Uterus (tissue), 3 donors: ENCODE measurements at regions not wholly inside any gene's neighbourhood (a gene's known extent, or its start where the extent isn't known, plus 50 kb on each side); places are given as distances from the start of the nearest gene placed in this dataset.

Experiments used
- DNase-seq, 2 donors: peaks; one replicate each; pipeline ENCODE4 v3.0.0-alpha.2; 2019 to 2020
- H3K27ac ChIP-seq, 2 donors: fragments of 200-600 bp; sonication (generic); 1 replicate in 1 of 2; 2 replicates in 1 of 2; pipeline ENCODE4 v1.5.1; 2016 to 2018
- H3K27me3 ChIP-seq, 2 donors: fragments of 200-600 bp; sonication (generic); one replicate each; pipeline ENCODE4 v1.5.1; 2018 to 2019; ENCODE audit warnings: control low read depth in 1 of 2
- H3K36me3 ChIP-seq, 2 donors: fragments of 200-600 bp; sonication (generic); one replicate each; pipeline ENCODE4 v1.5.1; 2019; ENCODE audit warnings: control low read depth in 1 of 2
- H3K4me1 ChIP-seq, 2 donors: fragments of 200-600 bp; sonication (generic); one replicate each; pipeline ENCODE4 v1.5.1; 2018 to 2019; ENCODE audit warnings: control low read depth in 1 of 2
- H3K4me3 ChIP-seq, 2 donors: fragments of 200-600 bp; sonication (generic); 1 replicate in 1 of 2; 2 replicates in 1 of 2; pipeline ENCODE4 v1.5.1; 2018 to 2019; ENCODE audit warnings: mild to moderate bottlenecking in 1 of 2
- H3K9me3 ChIP-seq, 2 donors: fragments of 200-600 bp; sonication (generic); one replicate each; pipeline ENCODE4 v1.5.1; 2019; ENCODE audit warnings: control low read depth in 1 of 2
- CTCF ChIP-seq, 4 experiments: fragments of 200-600 bp in 2 of 4; fragments of 450-650 bp in 2 of 4; sonication (generic) in 2 of 4; IDR thresholded peaks; one replicate each; pipeline ENCODE4 v1.5.1; 2016 to 2019; ENCODE audit warnings: antibody characterized with exemption in 4 of 4, mild to moderate bottlenecking in 2 of 4, moderate library complexity in 1 of 4
- POLR2A ChIP-seq, 2 donors: fragments of 450-650 bp; IDR thresholded peaks; one replicate each; pipeline ENCODE4 v1.6.1; 2016; ENCODE audit warnings: antibody characterized with exemption in 2 of 2, mild to moderate bottlenecking in 1 of 2, moderate library complexity in 1 of 2
- intact Hi-C: fragments of 100-400 bp; cut with DNase I; formaldehyde crosslinking; loops from one replicate; pipeline ENCODE4 v1.15.1; 2023; ENCODE audit warnings: low total_unique reads
- donor health status: DM: yes; HTN: yes; CAD: no.

- TF ChIP-seq POLR2A (IDR thresholded peaks at IDR 0.05): no peak
- no peak for TF ChIP-seq CTCF (IDR thresholded peaks at IDR 0.05)
- Histone ChIP-seq H3K27me3 (no peaks in the 10 kb centered on the region), H3K4me1 (no peaks in the 10 kb centered on the region), H3K4me3 (no peak overlapping the region), H3K36me3 (no peaks in the 10 kb centered on the region), H3K9me3 (no peaks in the 10 kb centered on the region), H3K27ac (no peak overlapping the region)
- intact Hi-C loops: loop anchor here (10.0 kb wide), 1 partner anchor 257 kb away; no protein-coding TSS in a partner anchor
- DNase-seq: no peak
These were observed 69.8 kb downstream of the GPR88 start for GRCh38 chr1:100607628-100608240.

- no peak overlapping the region for H3K27ac ChIP-seq
- H3K9me3 ChIP-seq: no peaks in the 10 kb centered on the region
- TF ChIP-seq POLR2A (IDR thresholded peaks at IDR 0.05): no peak
- TF ChIP-seq CTCF (IDR thresholded peaks at IDR 0.05): no peak
- intact Hi-C loops: loop anchor here (10.0 kb wide), 1 partner anchor 255 kb away; no protein-coding TSS in a partner anchor
- no peaks in the 10 kb centered on the region for H3K27me3 ChIP-seq
- DNase-seq: no peak
- H3K36me3 ChIP-seq: no peaks in the 10 kb centered on the region
- H3K4me1 ChIP-seq: no peaks in the 10 kb centered on the region
- no peak overlapping the region for H3K4me3 ChIP-seq
These were observed 71.9 kb downstream of the GPR88 start for GRCh38 chr1:100609849-100610248.

DNA sequence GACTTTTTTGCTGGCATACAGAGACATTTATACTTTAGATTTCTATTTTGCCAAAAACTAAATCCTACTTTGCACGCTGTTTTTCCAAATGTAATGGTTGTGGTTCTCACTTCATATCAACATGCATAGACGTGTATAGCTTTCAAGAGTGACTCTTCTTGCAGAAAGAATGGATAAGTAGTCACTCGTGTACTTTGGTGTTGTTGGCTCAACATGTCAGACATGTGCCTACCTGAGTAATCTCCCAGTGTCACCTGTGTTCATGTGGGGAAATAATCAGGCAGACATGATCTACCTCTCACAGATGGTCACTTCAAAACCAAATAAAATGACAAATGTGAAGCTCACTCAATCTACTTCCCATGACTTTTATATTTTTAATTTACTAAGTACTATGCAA, 73.1 kb downstream of the GPR88 start:
- TF ChIP-seq POLR2A (IDR thresholded peaks at IDR 0.05): no peak
- TF ChIP-seq CTCF (IDR thresholded peaks at IDR 0.05): no peak
- Histone ChIP-seq H3K27ac (no peak overlapping the region), H3K27me3 (no peaks in the 10 kb centered on the region), H3K9me3 (no peaks in the 10 kb centered on the region), H3K36me3 (no peaks in the 10 kb centered on the region), H3K4me1 (no peaks in the 10 kb centered on the region), H3K4me3 (no peak overlapping the region)
- intact Hi-C loops: no loop called here
- no peak for DNase-seq

DNA sequence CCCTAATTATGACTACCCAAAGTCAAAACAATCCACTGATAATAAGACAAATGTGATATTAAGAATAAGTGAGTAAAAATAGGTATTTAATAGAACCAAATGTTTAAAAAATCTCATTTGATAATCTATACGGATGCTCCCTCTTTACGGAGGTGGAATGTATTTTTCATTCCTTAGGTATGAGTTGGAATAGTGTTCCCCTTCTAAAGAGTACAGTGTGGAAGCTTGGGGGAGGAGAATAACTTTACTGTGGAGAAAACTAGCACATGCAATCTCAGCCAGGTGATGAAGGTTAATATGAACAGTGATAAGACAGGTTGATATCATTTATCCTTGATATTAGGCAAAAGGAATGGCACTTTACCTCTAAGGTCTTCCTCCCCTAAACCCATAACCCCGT, 74.6 kb downstream of the GPR88 start:
- H3K4me3 ChIP-seq: no peak overlapping the region

More for the DNA sequence above, 74.6 kb downstream of the GPR88 start:
- Histone ChIP-seq H3K36me3 (no peaks in the 10 kb centered on the region), H3K27ac (no peak overlapping the region), H3K9me3 (no peaks in the 10 kb centered on the region), H3K27me3 (no peaks in the 10 kb centered on the region), H3K4me1 (no peaks in the 10 kb centered on the region)
- DNase-seq: no peak
- intact Hi-C loops: no loop called here
- no peak for TF ChIP-seq POLR2A (IDR thresholded peaks at IDR 0.05)
- no peak for TF ChIP-seq CTCF (IDR thresholded peaks at IDR 0.05)
